ENCODE measurements at regions not wholly inside any gene's neighbourhood (a gene's known extent, or its start where the extent isn't known, plus 50 kb on each side); places are given as distances from the start of the nearest gene placed in this dataset.

DNA sequence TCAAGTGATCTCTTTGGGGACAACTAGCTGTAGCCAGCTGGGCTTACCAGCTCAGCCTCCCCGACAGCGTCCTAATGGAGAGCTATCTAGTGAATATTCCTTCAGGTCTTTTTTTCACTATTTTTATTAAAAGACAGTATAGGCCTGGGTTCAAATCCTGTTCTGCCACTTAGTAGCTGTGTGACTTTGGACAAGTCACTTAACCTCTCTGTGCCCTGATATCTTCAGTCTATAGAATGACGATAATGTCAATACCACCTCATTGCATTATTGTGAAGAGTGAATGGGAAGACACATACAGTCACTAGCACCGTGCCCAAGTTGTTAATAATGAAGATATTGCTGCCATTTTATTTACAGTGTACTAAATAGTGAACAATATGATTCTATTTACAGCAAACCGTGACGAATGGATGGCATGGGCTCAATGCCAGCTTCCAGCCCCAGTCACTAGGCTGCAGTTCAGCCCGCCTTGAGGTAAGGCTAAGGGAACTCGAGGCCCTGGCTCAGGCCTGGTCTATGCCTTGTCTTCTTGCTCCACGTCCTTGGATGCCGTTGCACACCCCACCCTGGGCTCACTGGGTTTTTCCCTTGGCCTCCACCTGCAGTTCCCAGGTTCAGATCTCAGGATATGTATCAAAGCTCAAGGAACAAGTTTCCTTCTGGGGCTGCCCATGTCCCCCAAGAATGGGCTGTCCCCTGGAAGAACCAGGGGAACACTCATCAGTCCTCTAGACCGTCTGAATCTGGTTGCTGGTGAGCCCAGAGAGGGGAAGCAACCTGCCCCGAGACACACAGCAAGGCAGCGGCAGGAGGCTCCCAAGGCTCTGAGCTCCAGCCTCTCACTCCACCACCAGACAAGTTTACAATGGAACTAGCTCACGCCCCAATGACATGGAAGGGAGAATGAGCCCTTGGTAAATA, 95.4 kb upstream of the TNRC6C start:
- in situ Hi-C loops (cut with HindIII; ENCODE audit: low pct_ligation_motif_present, low pct_unique_long_range_greater_than_20kb, low sequenced_read_pairs), result no loop called here
- DNase-seq, result no peak

DNA sequence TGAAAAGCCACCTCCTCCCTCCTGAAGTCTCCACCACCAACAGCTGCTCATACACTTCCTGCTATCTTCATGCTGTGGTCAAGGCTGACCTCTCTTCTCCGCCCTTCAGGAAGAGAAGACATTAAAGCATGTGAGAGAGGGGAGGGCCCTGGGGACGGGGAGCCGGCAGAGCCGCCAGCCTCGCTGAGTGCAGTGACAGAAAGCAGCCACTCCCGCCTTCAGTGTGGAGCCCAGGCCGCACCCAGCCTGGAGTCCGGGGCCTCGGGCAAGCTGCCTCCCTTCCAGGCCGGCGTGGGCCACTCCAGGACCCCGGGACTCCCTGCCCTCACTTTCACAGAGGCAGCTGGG, 94.7 kb upstream of the TNRC6C start:
- in situ Hi-C loops (cut with HindIII; ENCODE audit: low pct_ligation_motif_present, low pct_unique_long_range_greater_than_20kb, low sequenced_read_pairs), result no loop called here
- no peak for DNase-seq

DNA sequence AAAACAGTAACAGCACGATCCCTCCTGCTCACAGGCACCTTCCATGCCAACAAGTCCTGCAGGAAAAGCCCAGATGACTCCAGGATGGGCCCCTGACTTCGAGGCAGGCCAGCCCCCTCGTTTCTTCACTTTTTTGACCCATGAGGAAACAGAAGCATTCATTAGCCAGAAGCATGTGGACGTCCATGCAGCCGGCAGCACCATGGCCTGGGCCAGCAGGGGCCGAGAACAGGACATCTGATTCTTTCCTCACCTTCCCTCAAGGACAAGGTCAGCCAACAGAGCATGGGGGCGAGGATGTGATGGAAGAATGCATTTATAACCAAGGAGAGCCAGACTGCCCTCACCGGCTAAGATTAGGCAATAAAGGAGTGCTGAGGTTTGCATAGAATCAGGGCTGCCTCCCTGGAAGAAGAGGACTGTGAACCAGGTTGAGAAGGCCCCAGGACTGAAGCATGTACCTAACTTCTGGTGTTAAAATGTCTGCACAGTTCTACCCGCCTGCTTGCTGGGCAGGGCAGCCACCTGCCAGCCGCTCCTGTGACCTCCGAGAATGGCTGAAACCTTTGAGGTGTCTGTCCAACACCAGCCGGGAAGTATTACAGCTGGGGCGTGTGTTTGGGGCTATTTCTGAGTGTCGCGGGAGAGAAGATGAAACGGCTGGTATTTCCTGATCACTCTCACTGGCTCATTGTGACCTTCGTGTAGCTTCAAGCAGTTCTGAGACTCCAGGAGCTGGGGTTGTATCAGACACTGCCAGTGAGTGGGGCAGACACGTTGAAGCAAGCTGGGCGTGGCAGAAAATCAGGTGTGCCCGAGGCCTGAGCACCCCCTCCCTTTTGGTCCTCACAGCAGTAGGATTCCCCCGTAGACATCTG, 94.0 kb upstream of the TNRC6C start:
- in situ Hi-C loops (cut with HindIII; ENCODE audit: low pct_ligation_motif_present, low pct_unique_long_range_greater_than_20kb, low sequenced_read_pairs), result no loop called here
- DNase-seq, result no peak

DNA sequence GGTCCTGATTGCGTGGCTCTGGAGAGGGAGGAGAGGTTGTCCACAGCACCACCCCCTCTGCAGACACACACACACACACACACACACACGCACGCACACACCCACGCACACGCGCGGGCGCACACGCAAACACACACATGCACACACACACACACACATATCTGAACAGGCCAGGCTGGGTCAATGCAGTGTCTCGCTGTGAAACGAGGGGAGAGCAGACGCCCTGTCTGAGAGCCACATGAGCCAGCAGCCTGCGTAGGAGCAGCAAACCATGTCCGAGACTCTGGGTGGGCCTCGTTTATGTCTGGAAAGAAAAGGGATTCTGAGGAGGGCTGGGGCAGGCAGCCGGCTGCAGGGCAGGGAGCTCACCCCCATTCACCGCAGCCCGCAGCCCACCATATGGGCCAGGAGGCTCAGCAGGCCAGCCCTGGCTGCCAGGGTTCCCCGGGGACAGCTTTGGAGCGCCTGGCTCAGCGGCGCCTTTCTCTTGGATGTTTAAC, 93.3 kb upstream of the TNRC6C start:
- no peak for DNase-seq
- in situ Hi-C loops (cut with HindIII; ENCODE audit: low pct_ligation_motif_present, low pct_unique_long_range_greater_than_20kb, low sequenced_read_pairs), result no loop called here

DNA sequence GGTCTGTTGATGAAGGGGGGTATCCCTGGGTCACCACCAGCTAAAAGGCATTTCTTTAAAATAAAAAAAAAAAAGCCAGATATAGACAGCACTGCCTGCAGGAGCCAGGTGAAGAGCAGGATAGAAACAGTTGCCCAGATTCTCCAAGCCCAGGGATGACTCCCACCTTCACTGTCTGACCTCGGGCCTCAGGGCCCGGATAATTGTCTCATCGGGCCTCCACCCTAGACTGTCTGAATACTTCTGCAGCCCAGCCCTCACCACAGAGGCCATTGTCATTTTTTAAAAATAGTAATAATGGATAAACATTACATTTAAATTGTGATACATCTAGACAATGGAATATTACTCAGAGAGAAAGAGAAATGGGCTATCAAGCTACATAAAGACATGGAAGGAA, 92.8 kb upstream of the TNRC6C start:
- DNase-seq, result no peak
- in situ Hi-C loops (cut with HindIII; ENCODE audit: low pct_ligation_motif_present, low pct_unique_long_range_greater_than_20kb, low sequenced_read_pairs), result no loop called here

DNA sequence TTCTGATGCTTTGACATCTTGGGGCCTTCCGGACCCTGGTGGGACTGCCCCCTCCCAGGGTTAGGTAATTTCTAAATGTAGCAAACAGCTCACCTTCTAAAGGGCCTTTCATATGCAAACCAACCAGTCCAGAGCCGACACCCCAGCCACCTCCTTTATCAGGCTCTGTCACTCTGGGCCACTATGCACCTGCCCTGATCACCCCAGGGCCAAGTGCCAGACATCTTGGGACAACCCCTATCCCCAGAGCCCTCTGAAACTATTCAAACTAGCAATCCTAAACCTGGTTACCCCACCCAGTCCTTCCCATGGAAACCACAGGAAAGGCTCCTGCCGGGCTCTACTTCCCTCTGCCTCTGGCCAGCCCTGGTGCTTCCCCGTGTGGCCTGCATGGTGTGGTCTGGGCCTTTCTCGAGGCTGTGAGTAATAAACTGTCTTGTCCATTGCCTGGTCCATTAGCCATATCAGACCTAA, 91.2 kb upstream of the TNRC6C start:
- in situ Hi-C loops (cut with HindIII; ENCODE audit: low pct_ligation_motif_present, low pct_unique_long_range_greater_than_20kb, low sequenced_read_pairs), result no loop called here
- DNase-seq, result no peak

DNA sequence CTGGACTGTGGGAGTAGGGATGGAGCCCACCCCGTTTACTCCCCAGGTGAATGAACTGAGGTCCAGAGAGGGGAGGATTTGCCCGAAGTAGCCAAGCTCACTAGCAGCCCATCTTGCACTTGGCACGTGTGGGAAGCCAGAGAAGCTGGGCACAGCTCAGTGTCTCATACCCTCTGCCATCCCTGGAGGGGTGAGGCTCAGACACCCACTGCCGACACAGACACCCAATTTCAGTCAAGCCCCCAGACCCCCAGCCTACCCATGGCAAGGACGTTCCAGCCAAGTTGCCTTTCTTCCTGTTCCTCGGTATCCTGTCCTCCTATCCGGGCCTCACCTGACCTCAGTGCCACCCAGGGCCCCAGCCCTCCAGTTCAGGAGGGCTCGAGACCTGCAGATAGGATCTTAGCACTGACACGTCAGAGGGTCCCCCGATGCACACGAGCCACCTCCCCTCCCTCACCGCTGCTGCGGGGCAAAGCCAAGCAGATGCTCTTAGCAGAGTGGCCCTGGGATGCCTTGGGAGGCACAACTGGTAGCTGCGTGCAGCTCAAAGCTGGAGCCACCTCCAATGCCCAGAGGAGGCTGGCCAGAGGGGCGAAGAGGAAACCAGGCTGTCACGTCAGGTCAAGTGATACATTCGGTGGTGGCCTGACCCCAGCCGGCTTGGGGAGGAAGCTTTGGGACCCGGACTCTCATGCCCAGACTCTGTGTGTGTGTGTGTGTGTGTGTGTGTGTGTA, 90.4 kb upstream of the TNRC6C start:
- in situ Hi-C loops (cut with HindIII; ENCODE audit: low pct_ligation_motif_present, low pct_unique_long_range_greater_than_20kb, low sequenced_read_pairs), result no loop called here
- no peak for DNase-seq

DNA sequence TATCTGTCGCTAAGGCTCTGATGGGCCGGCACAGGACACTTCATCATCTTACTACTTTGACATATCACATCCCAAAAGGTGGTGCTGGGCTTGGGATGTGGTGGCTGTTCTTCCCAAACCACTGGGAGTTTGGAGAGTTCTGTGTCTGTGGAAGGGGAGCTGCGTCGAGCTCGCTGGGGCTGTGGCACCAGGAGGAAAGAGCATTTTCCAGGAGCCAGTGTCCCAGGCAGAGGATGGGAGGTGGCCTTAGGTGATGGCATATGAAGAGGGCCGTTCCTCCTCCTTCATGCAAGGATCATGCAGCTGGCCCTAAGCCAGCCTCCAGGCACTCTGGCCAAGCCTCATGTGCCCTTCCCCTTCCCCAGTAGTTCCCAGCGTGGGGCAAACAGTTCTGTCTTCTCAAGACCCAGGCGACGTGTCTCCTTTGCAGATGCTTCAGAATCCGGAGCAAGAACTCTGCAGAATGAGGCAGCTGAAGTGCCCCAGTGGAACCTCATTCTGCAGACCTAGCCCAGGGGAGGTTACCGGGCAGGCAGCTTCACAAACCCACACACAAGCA, 89.4 kb upstream of the TNRC6C start:
- DNase-seq, result no peak
- in situ Hi-C loops (cut with HindIII; ENCODE audit: low pct_ligation_motif_present, low pct_unique_long_range_greater_than_20kb, low sequenced_read_pairs), result no loop called here

DNA sequence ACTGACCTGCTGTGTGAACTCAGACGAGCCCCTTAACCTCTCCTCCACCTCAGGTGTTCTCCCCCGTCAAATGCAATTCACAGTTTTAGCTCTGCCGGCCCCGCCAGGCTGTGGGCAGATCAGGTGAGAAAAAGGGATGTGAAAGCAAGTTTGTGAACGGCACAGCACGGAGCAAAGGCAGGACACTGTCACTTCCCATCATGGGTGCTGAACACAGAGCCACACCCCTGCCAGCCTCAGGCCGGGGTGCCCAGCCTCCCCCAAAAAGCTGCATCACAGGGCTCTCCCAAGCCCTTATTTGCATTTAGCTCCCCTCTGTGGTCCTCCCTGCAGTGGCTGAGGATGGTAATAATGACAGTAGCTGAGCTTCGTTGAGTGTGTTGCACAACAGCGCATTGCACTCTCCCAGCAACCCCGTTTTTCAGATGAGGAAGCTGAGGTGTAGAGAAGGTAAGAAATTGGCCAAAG, 88.8 kb upstream of the TNRC6C start:
- DNase-seq, result no peak
- in situ Hi-C loops (cut with HindIII; ENCODE audit: low pct_ligation_motif_present, low pct_unique_long_range_greater_than_20kb, low sequenced_read_pairs), result no loop called here

DNA sequence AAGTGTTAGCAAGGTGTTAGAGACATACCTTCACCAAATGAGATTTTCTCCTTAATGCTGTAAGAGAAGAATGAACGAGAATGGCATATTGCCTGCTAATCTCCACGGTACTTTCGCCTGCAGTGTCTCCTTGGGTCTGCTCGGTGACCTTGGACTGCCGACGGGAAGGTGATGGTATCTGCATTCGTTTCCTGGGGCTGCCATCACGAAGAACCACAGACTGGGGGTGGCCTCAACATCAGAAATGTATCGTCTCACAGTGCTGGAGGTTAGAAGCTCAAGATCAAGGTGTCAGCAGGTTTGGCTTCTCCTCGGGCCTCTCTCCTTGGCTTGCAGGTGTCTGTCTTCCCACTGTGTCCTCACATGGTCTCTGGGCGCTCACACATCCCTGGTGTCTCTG, 86.3 kb upstream of the TNRC6C start:
- in situ Hi-C loops (cut with HindIII; ENCODE audit: low pct_ligation_motif_present, low pct_unique_long_range_greater_than_20kb, low sequenced_read_pairs), result no loop called here
- DNase-seq, result no peak

DNA sequence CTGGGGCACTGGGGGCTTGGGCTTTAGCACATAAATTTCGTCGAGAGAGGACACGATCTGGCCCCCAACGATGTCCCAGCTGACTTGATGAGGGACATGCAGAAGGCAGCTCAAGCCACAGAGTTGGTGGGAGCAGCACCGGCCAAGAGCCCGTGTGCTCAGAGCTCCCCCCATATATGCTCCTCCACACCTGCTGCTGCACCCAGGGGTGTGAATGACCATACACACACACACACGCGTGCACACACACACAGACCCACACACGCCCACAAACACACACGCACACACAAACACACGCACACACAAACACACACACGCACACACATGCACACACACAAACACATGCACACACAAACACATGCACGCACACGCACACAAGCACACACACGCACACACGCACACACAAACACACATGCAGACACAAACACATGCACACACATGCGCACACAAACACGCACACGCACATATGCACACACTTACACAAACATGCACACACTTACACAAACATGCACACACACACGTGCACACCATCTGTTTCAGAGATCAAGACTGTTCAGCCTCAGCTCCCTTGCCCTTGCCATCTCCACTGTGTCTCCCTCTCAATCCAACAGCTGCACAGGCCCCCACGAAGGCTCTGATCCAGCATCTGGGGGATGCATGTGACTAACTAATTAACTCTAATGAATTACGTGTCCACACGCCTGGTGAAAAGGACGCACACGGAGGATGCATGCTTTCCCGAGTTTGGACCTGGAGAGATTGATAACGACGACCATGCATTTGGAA, 85.6 kb upstream of the TNRC6C start:
- DNase-seq, result no peak
- in situ Hi-C loops (cut with HindIII; ENCODE audit: low pct_ligation_motif_present, low pct_unique_long_range_greater_than_20kb, low sequenced_read_pairs), result no loop called here

DNA sequence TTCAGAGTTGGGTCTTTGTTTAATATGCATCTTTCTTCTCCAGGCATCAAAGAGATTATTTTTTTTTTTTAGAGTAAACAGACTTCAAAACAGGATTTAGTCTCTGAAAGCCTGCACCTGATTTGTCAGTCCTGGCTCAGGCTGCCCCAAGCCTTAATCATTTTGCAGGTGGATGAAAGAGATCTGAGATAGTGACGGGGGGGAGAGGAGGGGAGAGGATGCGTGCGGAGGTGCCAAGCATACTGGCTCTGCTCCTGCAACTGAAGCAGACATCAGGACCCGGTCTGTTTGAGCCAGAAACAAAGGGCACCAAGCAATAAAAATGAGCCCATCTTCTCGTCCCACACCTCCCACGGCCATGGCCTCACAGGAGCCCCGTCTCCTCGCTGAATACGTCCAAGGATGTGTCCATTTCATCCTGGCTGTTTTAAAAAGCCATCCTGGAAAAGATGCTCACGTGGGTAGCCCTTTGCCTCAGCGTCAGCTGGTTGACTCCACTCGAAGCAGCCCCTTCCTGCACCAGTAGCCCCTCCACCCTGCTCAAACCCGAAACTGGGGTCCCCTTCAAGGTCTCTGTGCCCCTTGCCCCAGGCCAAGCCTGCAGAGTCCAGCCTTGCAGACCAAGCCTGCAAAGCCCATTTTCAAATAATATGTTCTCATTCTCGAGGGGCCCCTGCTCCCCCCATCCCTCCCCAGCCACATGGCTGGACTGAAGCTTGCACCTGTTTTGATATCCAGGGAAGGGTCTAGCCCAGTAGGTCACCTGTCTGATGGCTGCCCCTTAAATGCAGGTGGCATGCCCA, 84.8 kb upstream of the TNRC6C start:
- in situ Hi-C loops (cut with HindIII; ENCODE audit: low pct_ligation_motif_present, low pct_unique_long_range_greater_than_20kb, low sequenced_read_pairs), result no loop called here
- DNase-seq, result no peak

DNA sequence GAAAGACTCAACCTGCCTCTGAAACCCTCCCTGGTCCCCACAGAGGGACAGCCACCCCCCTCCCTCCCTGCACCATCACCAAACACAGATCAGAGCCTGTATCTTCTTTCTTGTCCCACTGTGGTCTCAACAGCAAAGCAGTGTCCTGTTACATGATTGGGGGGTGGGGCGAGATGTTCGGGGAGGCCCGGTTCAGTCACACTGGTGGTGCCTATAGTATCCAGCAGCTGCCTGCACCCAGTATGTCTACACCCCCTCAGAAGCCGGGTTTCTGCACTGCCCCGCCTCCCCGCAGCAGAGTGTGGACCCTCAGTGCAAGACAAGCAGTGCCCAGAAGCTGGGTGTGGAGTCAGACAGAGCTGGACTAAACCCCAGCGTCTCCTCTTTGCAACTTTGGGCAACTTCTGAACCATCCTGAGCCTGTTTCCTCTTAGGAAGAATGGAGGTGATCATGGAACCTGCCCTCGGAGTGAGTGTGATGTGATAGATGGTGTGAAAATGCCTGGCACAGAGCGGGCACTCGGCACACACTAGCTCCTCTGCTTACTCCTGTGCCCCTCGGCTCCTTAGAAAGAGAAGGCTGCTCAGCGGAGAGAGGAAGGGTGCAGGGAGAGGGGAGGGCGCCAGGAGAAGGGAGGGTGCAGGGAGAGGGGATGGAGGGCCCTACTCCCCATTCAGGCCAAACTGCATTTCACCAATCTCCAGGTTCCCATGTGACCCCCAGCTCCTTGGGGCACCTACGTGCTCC, 84.0 kb upstream of the TNRC6C start:
- no peak for DNase-seq
- in situ Hi-C loops (cut with HindIII; ENCODE audit: low pct_ligation_motif_present, low pct_unique_long_range_greater_than_20kb, low sequenced_read_pairs), result no loop called here

DNA sequence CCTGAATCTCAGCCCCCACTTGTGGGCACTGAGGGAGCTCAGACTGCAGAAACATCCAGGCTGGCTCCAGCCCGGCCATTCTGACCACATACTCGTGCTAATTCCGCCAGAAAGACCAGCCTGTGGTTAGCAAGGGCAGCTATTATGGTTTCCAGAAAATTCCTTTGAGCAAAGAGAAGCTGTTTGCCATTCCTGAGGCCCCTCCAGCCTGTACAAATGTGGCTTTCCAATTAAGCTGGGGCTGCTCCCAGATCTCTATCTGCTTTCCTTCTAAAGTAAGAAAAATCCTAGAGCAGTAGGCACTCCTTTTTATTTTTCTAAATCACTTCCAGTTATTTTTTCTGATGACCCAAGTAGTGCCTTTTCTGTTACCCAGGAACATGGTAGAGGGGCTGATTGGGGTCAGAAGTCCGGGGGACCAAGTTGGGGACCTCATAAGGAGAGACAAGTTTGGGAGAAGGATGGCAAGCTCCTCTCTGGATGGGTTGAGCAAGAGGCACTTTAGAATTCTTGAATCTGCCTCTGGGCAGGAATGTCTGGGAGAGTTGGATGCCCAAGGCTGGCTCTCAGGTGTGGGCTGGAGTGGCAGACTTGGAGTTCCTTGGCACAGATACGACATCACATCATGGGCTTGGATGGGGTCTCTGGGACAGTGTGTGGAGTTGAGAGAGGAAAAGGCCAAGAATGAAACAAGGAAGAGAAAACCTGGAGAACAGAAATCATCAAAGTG, 83.3 kb upstream of the TNRC6C start:
- in situ Hi-C loops (cut with HindIII; ENCODE audit: low pct_ligation_motif_present, low pct_unique_long_range_greater_than_20kb, low sequenced_read_pairs), result no loop called here
- DNase-seq, result peak; percentile 85

DNA sequence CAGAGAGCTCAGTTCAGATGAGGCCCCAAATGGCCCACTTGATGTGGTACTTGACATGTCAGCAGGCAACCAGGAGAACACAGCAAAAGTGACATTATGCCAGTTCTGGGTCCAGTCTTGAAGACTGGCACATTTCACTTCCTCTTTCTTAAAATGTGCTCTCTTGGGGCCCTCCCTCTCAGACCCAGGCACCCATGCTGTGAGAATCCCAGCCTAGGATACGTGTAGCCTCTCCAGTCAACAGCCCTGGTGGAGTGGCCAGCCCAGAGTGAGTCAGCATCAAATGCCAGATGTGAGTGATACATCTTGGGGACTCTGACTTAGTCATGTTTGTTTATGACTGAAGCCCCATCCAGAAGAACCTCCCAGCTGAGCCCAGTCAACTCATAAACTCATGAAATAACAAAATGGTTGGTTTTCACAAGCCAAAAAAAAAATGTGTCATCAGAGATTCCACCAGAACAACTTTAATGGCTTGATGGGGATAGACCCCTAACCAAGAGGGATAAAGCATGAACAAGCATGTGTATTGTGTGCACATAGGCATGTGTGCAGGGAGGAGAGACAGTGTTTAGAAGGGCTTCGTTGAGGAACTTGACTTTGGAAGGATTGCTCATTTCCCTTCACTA, 82.5 kb upstream of the TNRC6C start:
- in situ Hi-C loops (cut with HindIII; ENCODE audit: low pct_ligation_motif_present, low pct_unique_long_range_greater_than_20kb, low sequenced_read_pairs), result no loop called here
- peak; percentile 85 for DNase-seq

Data from ACHN (cell line).